IPS-18a (cell line): ENCODE measurements at regions not wholly inside any gene's neighbourhood (a gene's known extent, or its start where the extent isn't known, plus 50 kb on each side); places are given as distances from the start of the nearest gene placed in this dataset.
"Not testable (repeated sequence)": the region's sequence is repeated elsewhere in the genome, so short reads cannot be mapped to it uniquely, and the experiment has no call there.

ENCODE experiments used
- H3K27ac ChIP-seq: one replicate; pipeline ENCODE4 v1.5.1; 2013; ENCODE audit warnings: low read length
- H3K27me3 ChIP-seq: one replicate; pipeline ENCODE4 v1.6.1; 2013; ENCODE audit warnings: mild to moderate bottlenecking, low read length; ENCODE audit not compliant: control insufficient read depth, insufficient read depth
- H3K36me3 ChIP-seq: one replicate; pipeline ENCODE4 v1.6.1; 2013; ENCODE audit warnings: low read depth, low read length; ENCODE audit not compliant: control insufficient read depth
- H3K4me1 ChIP-seq: one replicate; pipeline ENCODE4 v1.6.1; 2013; ENCODE audit warnings: low read depth, low read length; ENCODE audit not compliant: control insufficient read depth
- H3K4me3 ChIP-seq: one replicate; pipeline ENCODE4 v1.5.1; 2013; ENCODE audit warnings: low read length
- H3K9ac ChIP-seq: one replicate; pipeline ENCODE4 v1.6.1; 2013; ENCODE audit warnings: mild to moderate bottlenecking, low read length, moderate library complexity
- H3K9me3 ChIP-seq: one replicate; pipeline ENCODE4 v1.6.1; 2013; ENCODE audit warnings: low read depth, low read length; ENCODE audit not compliant: control insufficient read depth

- H3K27ac ChIP-seq, result no peak overlapping the region
- H3K9ac ChIP-seq, result no peak overlapping the region
- no peaks in the 10 kb centered on the region for H3K27me3 ChIP-seq
- no peaks in the 10 kb centered on the region for H3K9me3 ChIP-seq
- H3K36me3 ChIP-seq, result no peaks in the 10 kb centered on the region
- H3K4me3 ChIP-seq, result no peak overlapping the region
- H3K4me1 ChIP-seq, result peaks cover 11% of the 10 kb centered on the region
These were observed 117.9 kb upstream of the SGK1 start for GRCh38 chr6:134435814-134436280.

- no peaks in the 10 kb centered on the region for H3K36me3 ChIP-seq
- H3K4me1 ChIP-seq, result peaks cover 11% of the 10 kb centered on the region
- no peak overlapping the region for H3K4me3 ChIP-seq
- no peaks in the 10 kb centered on the region for H3K27me3 ChIP-seq
- H3K9ac ChIP-seq, result no peak overlapping the region
- H3K9me3 ChIP-seq, result no peaks in the 10 kb centered on the region
- no peak overlapping the region for H3K27ac ChIP-seq
These were observed 116.4 kb upstream of the SGK1 start for GRCh38 chr6:134434019-134434942.

GRCh38 chr6:134432036-134432435 is 114.1 kb upstream of the SGK1 start:
- no peaks in the 10 kb centered on the region for H3K36me3 ChIP-seq

GRCh38 chr6:134431421-134431859 is 113.5 kb upstream of the SGK1 start:
- peaks cover 5% of the 10 kb centered on the region for H3K4me1 ChIP-seq
- H3K9me3 ChIP-seq, result no peaks in the 10 kb centered on the region
- no peak overlapping the region for H3K4me3 ChIP-seq
- H3K27ac ChIP-seq, result no peak overlapping the region
- H3K27me3 ChIP-seq, result no peaks in the 10 kb centered on the region
- H3K36me3 ChIP-seq, result no peaks in the 10 kb centered on the region
- H3K9ac ChIP-seq, result no peak overlapping the region

More at GRCh38 chr6:134432036-134432435, 114.1 kb upstream of the SGK1 start:
- H3K4me3 ChIP-seq, result no peak overlapping the region
- H3K4me1 ChIP-seq, result peaks cover 6% of the 10 kb centered on the region
- no peaks in the 10 kb centered on the region for H3K9me3 ChIP-seq
- no peak overlapping the region for H3K27ac ChIP-seq
- H3K27me3 ChIP-seq, result no peaks in the 10 kb centered on the region
- no peak overlapping the region for H3K9ac ChIP-seq

GRCh38 chr6:134429861-134430380 is 112.0 kb upstream of the SGK1 start:
- H3K27ac ChIP-seq, result no peak overlapping the region
- H3K9ac ChIP-seq, result no peak overlapping the region
- H3K36me3 ChIP-seq, result no peaks in the 10 kb centered on the region
- no peak overlapping the region for H3K4me3 ChIP-seq
- H3K27me3 ChIP-seq, result no peaks in the 10 kb centered on the region
- H3K9me3 ChIP-seq, result no peaks in the 10 kb centered on the region
- no peaks in the 10 kb centered on the region for H3K4me1 ChIP-seq

- H3K27ac ChIP-seq, result no peak overlapping the region
- no peak overlapping the region for H3K4me3 ChIP-seq
- no peaks in the 10 kb centered on the region for H3K27me3 ChIP-seq
- no peaks in the 10 kb centered on the region for H3K36me3 ChIP-seq
- no peak overlapping the region for H3K9ac ChIP-seq
- H3K4me1 ChIP-seq, result no peaks in the 10 kb centered on the region
- no peaks in the 10 kb centered on the region for H3K9me3 ChIP-seq
These were observed 109.8 kb upstream of the SGK1 start for GRCh38 chr6:134427721-134428120.

- Histone ChIP-seq H3K9ac (no peak overlapping the region), H3K27me3 (no peaks in the 10 kb centered on the region), H3K9me3 (no peaks in the 10 kb centered on the region), H3K4me3 (no peak overlapping the region), H3K4me1 (no peaks in the 10 kb centered on the region), H3K27ac (no peak overlapping the region), H3K36me3 (no peaks in the 10 kb centered on the region)
These were observed 108.7 kb upstream of the SGK1 start for GRCh38 chr6:134426623-134427022.

GRCh38 chr6:134425917-134426316 is 108.0 kb upstream of the SGK1 start:
- not testable (repeated sequence) for H3K4me3 ChIP-seq, H3K9me3 ChIP-seq, H3K9ac ChIP-seq, H3K4me1 ChIP-seq, H3K36me3 ChIP-seq, H3K27ac ChIP-seq, H3K27me3 ChIP-seq

GRCh38 chr6:134425513-134425912 is 107.6 kb upstream of the SGK1 start:
- Histone ChIP-seq H3K4me1 (no peaks in the 10 kb centered on the region), H3K9me3 (peaks cover 8% of the 10 kb centered on the region), H3K27me3 (no peaks in the 10 kb centered on the region), H3K9ac (no peak overlapping the region), H3K36me3 (no peaks in the 10 kb centered on the region), H3K4me3 (no peak overlapping the region), H3K27ac (no peak overlapping the region)

GRCh38 chr6:134424798-134425170 is 106.9 kb upstream of the SGK1 start:
- H3K4me1 ChIP-seq, result no peaks in the 10 kb centered on the region

GRCh38 chr6:134424165-134424797 is 106.4 kb upstream of the SGK1 start:
- Histone ChIP-seq H3K27me3 (no peaks in the 10 kb centered on the region), H3K27ac (no peak overlapping the region), H3K9ac (no peak overlapping the region), H3K36me3 (no peaks in the 10 kb centered on the region), H3K9me3 (peaks cover 10% of the 10 kb centered on the region), H3K4me3 (no peak overlapping the region), H3K4me1 (no peaks in the 10 kb centered on the region)

More at GRCh38 chr6:134424798-134425170, 106.9 kb upstream of the SGK1 start:
- no peaks in the 10 kb centered on the region for H3K36me3 ChIP-seq
- no peak overlapping the region for H3K9ac ChIP-seq
- H3K4me3 ChIP-seq, result no peak overlapping the region
- H3K27me3 ChIP-seq, result no peaks in the 10 kb centered on the region
- H3K27ac ChIP-seq, result no peak overlapping the region
- peaks cover 10% of the 10 kb centered on the region for H3K9me3 ChIP-seq
